ENCODE measurements at regions not wholly inside any gene's neighbourhood (a gene's known extent, or its start where the extent isn't known, plus 50 kb on each side); places are given as distances from the start of the nearest gene placed in this dataset.

DNA sequence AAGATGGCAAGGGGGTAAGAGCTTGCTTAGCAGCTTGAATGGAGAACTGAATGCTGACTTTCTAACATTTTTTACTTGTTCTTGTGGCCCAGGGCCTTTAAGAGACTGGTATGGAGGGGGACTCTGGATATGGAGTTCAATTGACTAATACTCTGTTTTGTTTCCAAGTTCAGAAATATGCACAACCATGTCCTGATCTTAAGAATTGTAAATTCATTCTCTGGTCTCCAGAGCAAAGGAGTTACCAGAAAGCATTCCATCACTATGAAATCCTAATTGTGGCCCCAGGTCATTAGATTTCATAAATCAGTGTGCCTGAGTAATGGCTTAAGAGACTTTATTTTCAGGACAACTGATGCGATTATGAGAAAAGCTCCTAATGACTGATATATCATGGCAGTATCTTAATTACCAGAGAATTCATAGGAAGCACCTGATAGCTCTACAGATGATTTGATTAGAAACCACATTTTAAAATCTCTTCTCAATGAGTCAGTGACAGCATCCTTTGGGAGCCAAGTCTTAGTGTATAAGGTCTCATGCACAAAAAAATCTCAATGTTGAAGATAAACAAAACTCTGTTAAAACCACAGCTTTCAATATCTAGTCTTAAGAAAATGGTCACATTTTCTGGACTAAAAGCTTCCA is 613.6 kb upstream of the KLF4 start:
- Histone ChIP-seq H3K27ac (ENCODE audit: low read depth, low read length) (no peak overlapping the region), H3K4me3 (ENCODE audit: low read depth, low read length) (no peak overlapping the region), H3K36me3 (ENCODE audit: control insufficient read depth, insufficient read depth, low read length) (no peaks in the 10 kb centered on the region), H3K4me1 (ENCODE audit: control insufficient read depth, insufficient read depth, low read length) (0 out of 2 replicates have a peak, but pooled peaks cover 2% of the 10 kb centered on the region), H3K27me3 (ENCODE audit: control insufficient read depth, insufficient read depth, low read length) (no peaks in the 10 kb centered on the region), H3K9me3 (ENCODE audit: control insufficient read depth, insufficient read depth, low read depth, low read length) (no peaks in the 10 kb centered on the region), H3K9ac (ENCODE audit: low read length) (no peak overlapping the region)

DNA sequence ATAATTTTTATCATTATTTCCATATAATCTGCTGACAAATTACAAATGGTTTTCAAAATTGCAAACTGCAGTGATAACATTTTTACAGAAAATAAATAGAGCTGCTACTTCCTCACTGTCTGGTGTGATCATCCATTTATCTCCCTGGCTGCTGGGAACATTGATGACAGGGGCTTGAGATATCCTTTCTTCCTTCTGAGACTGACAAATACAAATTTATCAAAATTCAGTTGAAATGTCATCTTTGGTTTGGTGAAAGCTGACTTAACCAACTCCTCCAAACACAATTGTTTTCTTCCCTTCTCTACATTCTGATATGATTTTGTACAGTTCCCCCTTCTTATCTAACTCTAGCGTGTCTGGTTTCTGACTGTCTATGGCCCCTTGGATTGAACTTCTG is 611.8 kb upstream of the KLF4 start:
- no peaks in the 10 kb centered on the region for H3K4me1 ChIP-seq (ENCODE audit: control insufficient read depth, insufficient read depth, low read length)
- H3K27ac ChIP-seq (ENCODE audit: low read depth, low read length) = no peak overlapping the region
- H3K9ac ChIP-seq (ENCODE audit: low read length) = no peak overlapping the region
- no peaks in the 10 kb centered on the region for H3K9me3 ChIP-seq (ENCODE audit: control insufficient read depth, insufficient read depth, low read depth, low read length)
- H3K27me3 ChIP-seq (ENCODE audit: control insufficient read depth, insufficient read depth, low read length) = no peaks in the 10 kb centered on the region
- H3K36me3 ChIP-seq (ENCODE audit: control insufficient read depth, insufficient read depth, low read length) = no peaks in the 10 kb centered on the region
- H3K4me3 ChIP-seq (ENCODE audit: low read depth, low read length) = no peak overlapping the region

DNA sequence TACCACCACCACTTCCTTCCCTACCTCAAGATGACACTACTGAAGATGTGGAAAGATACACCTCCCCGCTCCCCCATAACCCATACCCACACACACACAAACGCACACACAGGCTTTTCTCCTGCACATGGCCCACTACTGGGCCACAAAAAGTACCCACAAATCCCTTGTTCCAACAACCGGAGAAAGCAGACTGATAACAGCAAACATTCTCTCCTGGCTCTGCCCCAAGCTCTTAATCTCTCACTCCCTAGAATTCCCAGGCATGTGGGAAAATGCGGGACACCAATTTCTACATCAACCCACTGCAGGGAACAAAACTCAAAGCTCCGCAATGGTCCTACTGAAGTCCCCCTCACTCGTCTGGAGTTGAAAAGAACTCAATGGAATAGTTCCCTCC is 611.0 kb upstream of the KLF4 start:
- Histone ChIP-seq H3K36me3 (ENCODE audit: control insufficient read depth, insufficient read depth, low read length) (no peaks in the 10 kb centered on the region), H3K27me3 (ENCODE audit: control insufficient read depth, insufficient read depth, low read length) (no peaks in the 10 kb centered on the region), H3K4me1 (ENCODE audit: control insufficient read depth, insufficient read depth, low read length) (no peaks in the 10 kb centered on the region), H3K9ac (ENCODE audit: low read length) (no peak overlapping the region), H3K4me3 (ENCODE audit: low read depth, low read length) (no peak overlapping the region), H3K27ac (ENCODE audit: low read depth, low read length) (no peak overlapping the region), H3K9me3 (ENCODE audit: control insufficient read depth, insufficient read depth, low read depth, low read length) (no peaks in the 10 kb centered on the region)

GRCh38 chr9:108099854-108100253 is 610.3 kb upstream of the KLF4 start:
- no peak overlapping the region for H3K27ac ChIP-seq (ENCODE audit: low read depth, low read length)
- H3K36me3 ChIP-seq (ENCODE audit: control insufficient read depth, insufficient read depth, low read length) = no peaks in the 10 kb centered on the region
- peaks cover 5% of the 10 kb centered on the region for H3K4me1 ChIP-seq (ENCODE audit: control insufficient read depth, insufficient read depth, low read length)
- no peaks in the 10 kb centered on the region for H3K9me3 ChIP-seq (ENCODE audit: control insufficient read depth, insufficient read depth, low read depth, low read length)
- no peak overlapping the region for H3K9ac ChIP-seq (ENCODE audit: low read length)
- H3K4me3 ChIP-seq (ENCODE audit: low read depth, low read length) = no peak overlapping the region
- H3K27me3 ChIP-seq (ENCODE audit: control insufficient read depth, insufficient read depth, low read length) = no peaks in the 10 kb centered on the region

- Histone ChIP-seq H3K9ac (ENCODE audit: low read length) (no peak overlapping the region), H3K4me1 (ENCODE audit: control insufficient read depth, insufficient read depth, low read length) (peaks cover 5% of the 10 kb centered on the region), H3K27me3 (ENCODE audit: control insufficient read depth, insufficient read depth, low read length) (no peaks in the 10 kb centered on the region), H3K36me3 (ENCODE audit: control insufficient read depth, insufficient read depth, low read length) (no peaks in the 10 kb centered on the region), H3K4me3 (ENCODE audit: low read depth, low read length) (no peak overlapping the region), H3K27ac (ENCODE audit: low read depth, low read length) (no peak overlapping the region), H3K9me3 (ENCODE audit: control insufficient read depth, insufficient read depth, low read depth, low read length) (peaks cover 12% of the 10 kb centered on the region)
These were observed 605.9 kb upstream of the KLF4 start for GRCh38 chr9:108095496-108095895.

DNA sequence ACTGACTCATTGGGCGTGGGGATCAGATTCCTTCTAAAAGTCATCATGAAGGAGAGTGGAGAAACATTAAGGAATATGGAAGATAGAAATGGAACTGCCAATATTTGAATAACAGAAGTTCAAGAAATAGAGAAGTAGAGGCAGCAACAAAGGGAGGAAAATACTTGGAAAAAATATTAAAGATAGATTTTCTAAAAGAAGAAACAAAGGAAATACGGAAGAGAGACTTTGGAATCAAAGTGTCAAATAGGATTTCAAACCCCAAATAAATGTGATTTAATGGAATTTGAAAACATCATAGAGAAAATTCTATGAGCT is 605.1 kb upstream of the KLF4 start:
- Histone ChIP-seq H3K4me1 (ENCODE audit: control insufficient read depth, insufficient read depth, low read length) (peaks cover 5% of the 10 kb centered on the region), H3K9ac (ENCODE audit: low read length) (no peak overlapping the region)

DNA sequence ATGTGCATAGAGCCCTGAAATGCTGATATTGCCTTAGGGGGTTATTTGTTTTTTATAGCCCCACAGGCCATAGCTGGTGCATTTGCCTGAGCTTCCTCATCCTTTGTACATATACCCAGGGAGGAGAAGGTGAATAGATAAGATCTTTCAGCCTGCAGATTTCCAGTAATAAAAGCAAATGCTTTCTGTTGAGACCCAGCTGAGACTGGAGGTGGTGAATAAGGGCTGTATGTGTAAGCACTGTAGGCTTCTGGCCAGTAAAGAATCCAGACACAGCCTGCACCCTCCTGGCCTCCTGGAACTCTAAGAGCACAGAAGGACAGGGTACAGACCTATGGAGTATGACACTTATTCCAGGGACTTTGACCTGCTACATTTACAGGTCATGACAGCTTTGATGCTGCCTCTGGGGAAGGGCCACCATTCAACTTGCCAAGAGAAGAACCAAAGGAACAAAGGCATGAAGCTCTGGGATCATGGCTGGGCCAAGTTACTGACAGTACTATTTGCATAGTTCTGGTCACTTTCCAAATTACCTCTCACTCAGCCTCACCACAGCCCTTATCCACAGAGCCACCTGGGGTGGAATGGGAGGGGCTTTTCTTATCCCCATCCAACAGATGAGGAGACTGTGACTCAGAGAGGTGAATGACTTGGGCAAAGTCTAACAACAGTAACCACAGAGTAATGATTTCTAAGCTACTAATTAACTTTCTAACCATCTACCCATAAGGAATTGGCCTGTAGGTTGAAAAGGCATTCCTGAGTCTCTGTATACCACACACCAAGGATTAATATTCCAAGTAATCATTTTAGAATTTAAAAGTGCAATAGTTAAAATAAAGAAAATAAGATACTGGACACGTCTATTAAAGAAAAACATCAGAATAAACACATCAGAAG is 604.5 kb upstream of the KLF4 start:
- Histone ChIP-seq H3K4me1 (ENCODE audit: control insufficient read depth, insufficient read depth, low read length) (peaks cover 5% of the 10 kb centered on the region), H3K9ac (ENCODE audit: low read length) (no peak overlapping the region), H3K27me3 (ENCODE audit: control insufficient read depth, insufficient read depth, low read length) (no peaks in the 10 kb centered on the region), H3K4me3 (ENCODE audit: low read depth, low read length) (no peak overlapping the region), H3K36me3 (ENCODE audit: control insufficient read depth, insufficient read depth, low read length) (no peaks in the 10 kb centered on the region), H3K27ac (ENCODE audit: low read depth, low read length) (no peak overlapping the region), H3K9me3 (ENCODE audit: control insufficient read depth, insufficient read depth, low read depth, low read length) (peaks cover 12% of the 10 kb centered on the region)

More for the DNA sequence above, 605.1 kb upstream of the KLF4 start:
- no peak overlapping the region for H3K27ac ChIP-seq (ENCODE audit: low read depth, low read length)
- H3K27me3 ChIP-seq (ENCODE audit: control insufficient read depth, insufficient read depth, low read length) = no peaks in the 10 kb centered on the region
- no peak overlapping the region for H3K4me3 ChIP-seq (ENCODE audit: low read depth, low read length)
- H3K9me3 ChIP-seq (ENCODE audit: control insufficient read depth, insufficient read depth, low read depth, low read length) = peaks cover 12% of the 10 kb centered on the region
- no peaks in the 10 kb centered on the region for H3K36me3 ChIP-seq (ENCODE audit: control insufficient read depth, insufficient read depth, low read length)

GRCh38 chr9:108088916-108089315 is 599.3 kb upstream of the KLF4 start:
- peaks cover 14% of the 10 kb centered on the region for H3K9me3 ChIP-seq (ENCODE audit: control insufficient read depth, insufficient read depth, low read depth, low read length)
- no peak overlapping the region for H3K9ac ChIP-seq (ENCODE audit: low read length)
- peaks cover 17% of the 10 kb centered on the region; the same call in 1 of the 2 replicates for H3K4me1 ChIP-seq (ENCODE audit: control insufficient read depth, insufficient read depth, low read length)
- no peak overlapping the region for H3K4me3 ChIP-seq (ENCODE audit: low read depth, low read length)
- no peak overlapping the region for H3K27ac ChIP-seq (ENCODE audit: low read depth, low read length)
- H3K27me3 ChIP-seq (ENCODE audit: control insufficient read depth, insufficient read depth, low read length) = no peaks in the 10 kb centered on the region
- no peaks in the 10 kb centered on the region for H3K36me3 ChIP-seq (ENCODE audit: control insufficient read depth, insufficient read depth, low read length)

GRCh38 chr9:108087781-108088180 is 598.2 kb upstream of the KLF4 start:
- Histone ChIP-seq H3K36me3 (ENCODE audit: control insufficient read depth, insufficient read depth, low read length) (no peaks in the 10 kb centered on the region), H3K9me3 (ENCODE audit: control insufficient read depth, insufficient read depth, low read depth, low read length) (peaks cover 10% of the 10 kb centered on the region), H3K4me1 (ENCODE audit: control insufficient read depth, insufficient read depth, low read length) (peaks cover 17% of the 10 kb centered on the region; the same call in 1 of the 2 replicates), H3K27ac (ENCODE audit: low read depth, low read length) (no peak overlapping the region), H3K9ac (ENCODE audit: low read length) (no peak overlapping the region), H3K4me3 (ENCODE audit: low read depth, low read length) (no peak overlapping the region), H3K27me3 (ENCODE audit: control insufficient read depth, insufficient read depth, low read length) (no peaks in the 10 kb centered on the region)

- 0 out of 2 replicates have a peak, but pooled peaks cover 4% of the 10 kb centered on the region for H3K9me3 ChIP-seq (ENCODE audit: control insufficient read depth, insufficient read depth, low read depth, low read length)
- H3K27me3 ChIP-seq (ENCODE audit: control insufficient read depth, insufficient read depth, low read length) = no peaks in the 10 kb centered on the region
- no peaks in the 10 kb centered on the region for H3K36me3 ChIP-seq (ENCODE audit: control insufficient read depth, insufficient read depth, low read length)
- H3K4me3 ChIP-seq (ENCODE audit: low read depth, low read length) = no peak overlapping the region
- H3K4me1 ChIP-seq (ENCODE audit: control insufficient read depth, insufficient read depth, low read length) = peaks cover 17% of the 10 kb centered on the region; the same call in 1 of the 2 replicates
- H3K27ac ChIP-seq (ENCODE audit: low read depth, low read length) = no peak overlapping the region
- H3K9ac ChIP-seq (ENCODE audit: low read length) = no peak overlapping the region
These were observed 597.1 kb upstream of the KLF4 start for GRCh38 chr9:108086624-108087023.

GRCh38 chr9:108085294-108085693 is 595.7 kb upstream of the KLF4 start:
- H3K9ac ChIP-seq (ENCODE audit: low read length) = no peak overlapping the region
- no peak overlapping the region for H3K4me3 ChIP-seq (ENCODE audit: low read depth, low read length)
- no peaks in the 10 kb centered on the region for H3K27me3 ChIP-seq (ENCODE audit: control insufficient read depth, insufficient read depth, low read length)
- H3K4me1 ChIP-seq (ENCODE audit: control insufficient read depth, insufficient read depth, low read length) = peaks cover 17% of the 10 kb centered on the region; the same call in 1 of the 2 replicates
- no peak overlapping the region for H3K27ac ChIP-seq (ENCODE audit: low read depth, low read length)
- H3K36me3 ChIP-seq (ENCODE audit: control insufficient read depth, insufficient read depth, low read length) = no peaks in the 10 kb centered on the region
- H3K9me3 ChIP-seq (ENCODE audit: control insufficient read depth, insufficient read depth, low read depth, low read length) = 0 out of 2 replicates have a peak, but pooled peaks cover 2% of the 10 kb centered on the region

All from HUES6 (cell line).